Mucosa of stomach (tissue), 1 donor: ENCODE measurements at regions not wholly inside any gene's neighbourhood (a gene's known extent, or its start where the extent isn't known, plus 50 kb on each side); places are given as distances from the start of the nearest gene placed in this dataset.

ENCODE experiments used
- H3K27me3 ChIP-seq: one replicate; pipeline ENCODE4 v1.7.0; 2013; ENCODE audit warnings: mild to moderate bottlenecking, low read length; ENCODE audit not compliant: control insufficient read depth, insufficient read depth
- H3K36me3 ChIP-seq: one replicate; pipeline ENCODE4 v1.7.0; 2013; ENCODE audit warnings: low read length; ENCODE audit not compliant: control insufficient read depth, insufficient read depth
- H3K4me1 ChIP-seq: one replicate; pipeline ENCODE4 v1.7.0; 2013; ENCODE audit warnings: mild to moderate bottlenecking, low read length; ENCODE audit not compliant: control insufficient read depth, insufficient read depth
- H3K4me3 ChIP-seq: one replicate; pipeline ENCODE4 v1.7.0; 2013; ENCODE audit warnings: low read length
- H3K9ac ChIP-seq: one replicate; pipeline ENCODE4 v1.7.0; 2013; ENCODE audit warnings: mild to moderate bottlenecking, low read length, moderate library complexity
- H3K9me3 ChIP-seq: one replicate; pipeline ENCODE4 v1.7.0; 2013; ENCODE audit warnings: mild to moderate bottlenecking, low read length, moderate library complexity; ENCODE audit not compliant: control insufficient read depth
- donor health status: Pancreatic carcinoma.

GRCh38 chr2:64762301-64762997 is 108.7 kb upstream of the SERTAD2 start:
- Histone ChIP-seq H3K9ac (no peak overlapping the region), H3K27me3 (no peaks in the 10 kb centered on the region), H3K36me3 (no peaks in the 10 kb centered on the region), H3K4me1 (peaks cover 3% of the 10 kb centered on the region), H3K4me3 (no peak overlapping the region), H3K9me3 (no peaks in the 10 kb centered on the region)

DNA sequence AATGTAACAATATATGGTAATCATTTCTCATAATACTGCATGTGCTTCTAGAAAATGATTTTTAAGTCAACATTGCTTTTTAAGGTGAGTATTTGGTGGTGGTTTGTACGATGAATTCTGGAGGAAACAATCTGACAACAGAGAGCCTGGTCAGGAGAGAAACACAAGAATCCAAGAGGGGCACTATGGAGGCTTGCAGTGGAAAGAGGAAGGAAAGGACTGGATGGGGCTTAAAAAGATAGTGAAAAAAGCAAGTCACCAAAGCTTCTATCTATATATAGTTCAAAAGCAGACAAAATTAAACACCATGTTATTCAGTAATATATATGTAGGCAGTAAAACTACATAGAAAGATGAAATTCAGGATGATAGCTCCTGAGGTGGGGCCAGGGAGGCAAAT is 109.4 kb upstream of the SERTAD2 start:
- H3K9me3 ChIP-seq = no peaks in the 10 kb centered on the region
- H3K27me3 ChIP-seq = no peaks in the 10 kb centered on the region
- no peak overlapping the region for H3K9ac ChIP-seq
- no peak overlapping the region for H3K4me3 ChIP-seq
- peaks cover 3% of the 10 kb centered on the region for H3K4me1 ChIP-seq
- H3K36me3 ChIP-seq = no peaks in the 10 kb centered on the region

DNA sequence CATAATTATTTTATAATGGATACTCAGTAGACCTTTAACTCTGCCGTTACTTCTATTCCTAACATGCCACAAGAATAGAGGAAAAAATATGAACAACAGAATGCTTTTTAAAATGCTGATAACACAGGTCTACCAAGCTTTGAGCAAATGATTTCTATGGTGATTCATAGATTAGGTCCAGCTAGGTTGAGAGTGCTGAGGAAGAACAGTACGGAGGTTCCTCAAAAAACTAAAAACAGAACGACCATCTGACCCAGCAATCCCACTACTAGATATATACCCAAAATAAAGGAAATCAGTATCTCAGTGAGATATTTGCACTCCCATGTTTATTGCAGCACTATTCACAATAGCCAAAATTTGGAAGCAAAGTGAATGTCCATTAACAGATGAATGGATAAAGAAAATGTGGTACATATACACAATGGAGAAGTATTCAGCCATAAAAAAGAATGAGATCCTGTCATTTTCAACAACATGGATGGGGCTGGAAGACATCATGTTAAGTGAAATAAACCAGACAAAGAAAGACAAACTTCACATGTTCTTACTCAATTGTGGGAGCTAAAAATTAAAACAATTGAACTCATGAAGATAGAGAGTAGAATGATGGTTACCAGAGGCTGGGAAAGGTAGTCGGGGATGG is 111.6 kb upstream of the SERTAD2 start:
- Histone ChIP-seq H3K36me3 (no peaks in the 10 kb centered on the region), H3K27me3 (no peaks in the 10 kb centered on the region), H3K4me3 (no peak overlapping the region), H3K9ac (no peak overlapping the region), H3K9me3 (no peaks in the 10 kb centered on the region), H3K4me1 (peaks cover 22% of the 10 kb centered on the region)

DNA sequence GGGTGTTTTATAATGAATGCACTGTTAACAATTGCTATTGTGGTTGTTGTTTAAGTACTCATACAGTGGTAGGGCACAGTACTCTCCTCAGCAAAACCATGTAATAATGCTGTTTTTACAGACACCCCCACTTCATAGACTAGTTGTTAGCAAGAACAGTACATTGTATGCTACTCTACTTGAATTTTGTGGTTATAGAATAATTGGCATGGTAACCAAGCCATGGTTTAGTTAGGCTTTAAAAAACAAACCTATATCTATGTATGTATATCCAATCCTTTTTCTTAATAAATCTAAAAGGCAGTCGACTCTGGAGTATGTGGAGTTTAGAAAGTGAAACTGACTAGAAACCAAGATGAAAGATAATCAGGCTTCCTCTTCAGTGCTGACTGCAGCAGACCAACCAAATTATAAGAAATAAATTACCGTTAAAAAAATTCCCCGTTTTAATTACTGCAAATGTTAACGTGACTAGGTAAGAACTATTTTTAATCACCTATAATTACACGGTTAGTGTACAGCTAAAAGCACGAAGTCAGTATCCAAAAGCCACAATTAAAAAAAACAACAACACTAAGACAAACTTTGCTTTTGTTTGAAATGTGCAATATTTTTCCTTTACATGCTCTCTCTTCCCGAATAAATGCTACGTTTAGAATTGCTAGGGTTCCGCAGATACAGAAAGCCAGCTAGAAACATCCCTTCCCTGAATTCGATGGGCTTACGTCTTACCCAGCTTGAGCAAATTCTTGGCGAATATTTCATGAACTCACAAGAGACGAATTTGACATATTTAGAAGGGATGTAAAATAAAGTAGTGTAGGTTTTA is 113.3 kb upstream of the SERTAD2 start:
- H3K4me1 ChIP-seq = peaks cover 27% of the 10 kb centered on the region
- no peaks in the 10 kb centered on the region for H3K36me3 ChIP-seq
- H3K4me3 ChIP-seq = peak overlapping the region; percentile 89
- no peaks in the 10 kb centered on the region for H3K27me3 ChIP-seq
- peak overlapping the region; percentile 87 for H3K9ac ChIP-seq
- no peaks in the 10 kb centered on the region for H3K9me3 ChIP-seq

GRCh38 chr2:64767670-64768468 is 114.2 kb upstream of the SERTAD2 start:
- Histone ChIP-seq H3K27me3 (no peaks in the 10 kb centered on the region), H3K4me1 (peaks cover 27% of the 10 kb centered on the region), H3K36me3 (no peaks in the 10 kb centered on the region), H3K4me3 (peak overlapping the region; percentile 89), H3K9me3 (no peaks in the 10 kb centered on the region), H3K9ac (peak overlapping the region; percentile 87)

DNA sequence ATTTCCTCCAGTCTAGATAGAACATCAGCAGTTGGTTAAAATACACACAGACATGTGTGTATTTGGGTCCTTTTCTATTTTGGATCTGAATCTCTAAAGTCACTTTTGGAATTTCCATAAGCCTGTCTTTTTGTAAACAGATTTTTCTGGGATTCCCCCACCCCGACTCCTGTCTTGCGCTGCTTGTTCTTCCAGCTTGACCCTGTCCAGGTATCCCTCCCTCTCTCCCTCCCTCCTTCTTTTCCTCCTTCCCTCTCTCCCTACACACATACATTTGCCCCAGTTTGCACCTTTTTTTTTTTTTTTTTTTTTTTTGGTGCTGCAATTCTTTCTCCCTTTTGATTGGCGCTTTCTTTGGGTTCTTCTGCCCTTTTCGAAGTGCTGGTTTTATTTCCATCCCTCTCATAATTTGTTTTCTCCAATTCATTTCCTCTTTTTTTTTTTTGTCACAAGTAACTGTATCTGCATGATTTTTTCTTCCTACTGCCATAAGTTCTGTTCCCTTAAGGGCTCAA is 114.8 kb upstream of the SERTAD2 start:
- H3K9me3 ChIP-seq = no peaks in the 10 kb centered on the region
- no peaks in the 10 kb centered on the region for H3K36me3 ChIP-seq
- H3K4me1 ChIP-seq = peaks cover 28% of the 10 kb centered on the region
- peak overlapping the region; percentile 87 for H3K9ac ChIP-seq
- H3K4me3 ChIP-seq = peak overlapping the region; percentile 89
- no peaks in the 10 kb centered on the region for H3K27me3 ChIP-seq

- H3K9me3 ChIP-seq = no peaks in the 10 kb centered on the region
- H3K4me1 ChIP-seq = peaks cover 34% of the 10 kb centered on the region
- H3K27me3 ChIP-seq = no peaks in the 10 kb centered on the region
- H3K9ac ChIP-seq = no peak overlapping the region
- H3K36me3 ChIP-seq = no peaks in the 10 kb centered on the region
- H3K4me3 ChIP-seq = no peak overlapping the region
These were observed 115.8 kb upstream of the SERTAD2 start for GRCh38 chr2:64769392-64770044.

- H3K4me1 ChIP-seq = peaks cover 34% of the 10 kb centered on the region
- no peak overlapping the region for H3K9ac ChIP-seq
- no peaks in the 10 kb centered on the region for H3K36me3 ChIP-seq
- no peaks in the 10 kb centered on the region for H3K27me3 ChIP-seq
- H3K4me3 ChIP-seq = no peak overlapping the region
- no peaks in the 10 kb centered on the region for H3K9me3 ChIP-seq
These were observed 116.5 kb upstream of the SERTAD2 start for GRCh38 chr2:64770137-64770780.

GRCh38 chr2:64770781-64771334 is 117.1 kb upstream of the SERTAD2 start:
- H3K27me3 ChIP-seq = no peaks in the 10 kb centered on the region

GRCh38 chr2:64771737-64772136 is 118.0 kb upstream of the SERTAD2 start:
- no peaks in the 10 kb centered on the region for H3K36me3 ChIP-seq
- H3K9me3 ChIP-seq = no peaks in the 10 kb centered on the region
- no peaks in the 10 kb centered on the region for H3K27me3 ChIP-seq
- no peak overlapping the region for H3K4me3 ChIP-seq
- H3K4me1 ChIP-seq = peaks cover 32% of the 10 kb centered on the region
- H3K9ac ChIP-seq = no peak overlapping the region

More at GRCh38 chr2:64770781-64771334, 117.1 kb upstream of the SERTAD2 start:
- Histone ChIP-seq H3K4me3 (no peak overlapping the region), H3K9ac (no peak overlapping the region), H3K9me3 (no peaks in the 10 kb centered on the region), H3K36me3 (no peaks in the 10 kb centered on the region), H3K4me1 (peaks cover 34% of the 10 kb centered on the region)
